ENCODE measurements at regions not wholly inside any gene's neighbourhood (a gene's known extent, or its start where the extent isn't known, plus 50 kb on each side); places are given as distances from the start of the nearest gene placed in this dataset.

- TF ChIP-seq, protein P1, sequence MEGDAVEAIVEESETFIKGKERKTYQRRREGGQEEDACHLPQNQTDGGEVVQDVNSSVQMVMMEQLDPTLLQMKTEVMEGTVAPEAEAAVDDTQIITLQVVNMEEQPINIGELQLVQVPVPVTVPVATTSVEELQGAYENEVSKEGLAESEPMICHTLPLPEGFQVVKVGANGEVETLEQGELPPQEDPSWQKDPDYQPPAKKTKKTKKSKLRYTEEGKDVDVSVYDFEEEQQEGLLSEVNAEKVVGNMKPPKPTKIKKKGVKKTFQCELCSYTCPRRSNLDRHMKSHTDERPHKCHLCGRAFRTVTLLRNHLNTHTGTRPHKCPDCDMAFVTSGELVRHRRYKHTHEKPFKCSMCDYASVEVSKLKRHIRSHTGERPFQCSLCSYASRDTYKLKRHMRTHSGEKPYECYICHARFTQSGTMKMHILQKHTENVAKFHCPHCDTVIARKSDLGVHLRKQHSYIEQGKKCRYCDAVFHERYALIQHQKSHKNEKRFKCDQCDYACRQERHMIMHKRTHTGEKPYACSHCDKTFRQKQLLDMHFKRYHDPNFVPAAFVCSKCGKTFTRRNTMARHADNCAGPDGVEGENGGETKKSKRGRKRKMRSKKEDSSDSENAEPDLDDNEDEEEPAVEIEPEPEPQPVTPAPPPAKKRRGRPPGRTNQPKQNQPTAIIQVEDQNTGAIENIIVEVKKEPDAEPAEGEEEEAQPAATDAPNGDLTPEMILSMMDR (IDR thresholded peaks at IDR 0.05), result no peak
- TF ChIP-seq POLR2A (IDR thresholded peaks at IDR 0.05) (no peak), EP300 (IDR thresholded peaks at IDR 0.05) (no peak)
Observed at GRCh38 chr6:5869261-5869660, 137.5 kb downstream of the NRN1 start.

All from ovary (tissue), 3 donors.